ENCODE measurements at regions not wholly inside any gene's neighbourhood (a gene's known extent, or its start where the extent isn't known, plus 50 kb on each side); places are given as distances from the start of the nearest gene placed in this dataset.
A peak's percentile ranks its signal among the peaks of the same experiment; 100 is the strongest.
"Not testable (repeated sequence)": the region's sequence is repeated elsewhere in the genome, so short reads cannot be mapped to it uniquely, and the experiment has no call there.

DNA sequence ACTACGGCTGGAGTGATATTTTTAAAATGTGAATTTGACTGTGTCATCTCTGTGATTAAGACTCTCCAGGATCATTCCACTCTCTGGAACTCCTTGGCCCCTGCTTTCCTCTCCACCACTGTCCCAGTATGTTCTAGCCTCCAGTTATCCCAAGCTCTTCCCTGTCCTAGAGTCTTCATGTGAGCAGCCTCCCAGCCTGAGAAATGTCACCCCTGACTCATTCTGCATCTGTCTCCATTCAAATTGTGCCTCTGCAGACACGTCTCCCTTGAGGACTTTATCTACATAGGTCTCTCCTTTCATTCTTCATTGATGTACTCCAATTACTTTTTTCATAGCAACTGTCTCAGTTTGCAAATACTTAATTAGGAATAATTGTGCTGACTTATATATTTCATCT, 317.7 kb upstream of the ADAMTS9 start:
- ChIA-PET POLR2A (no interaction called here), CTCF (interaction anchor here (1.0 kb wide), 1 partner anchor 475 kb away, joined by 3 read pairs; no protein-coding TSS in a partner anchor)

DNA sequence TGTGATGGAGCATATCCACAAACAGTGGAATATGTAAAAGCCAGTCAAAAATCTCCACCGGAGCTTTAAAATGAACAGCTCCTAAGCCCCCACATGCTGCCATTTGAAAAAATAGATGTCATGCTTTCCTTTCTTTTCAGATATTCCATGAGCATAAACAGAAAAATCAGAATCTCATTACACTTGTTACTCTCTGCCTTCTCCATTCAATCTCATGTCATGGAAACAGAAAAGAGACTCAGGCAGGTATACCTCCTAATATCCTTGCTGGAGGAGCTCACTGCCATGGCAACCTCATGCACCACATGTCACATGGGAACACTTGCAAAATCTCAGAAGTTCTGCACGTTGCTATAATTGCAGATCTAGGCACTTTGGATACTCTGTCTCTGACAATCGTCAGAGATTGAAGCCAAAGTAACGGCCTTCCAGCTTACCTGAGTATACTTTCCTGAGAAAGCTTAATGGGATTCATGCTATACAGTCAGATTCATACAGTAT, 317.0 kb upstream of the ADAMTS9 start:
- CTCF ChIA-PET: interaction anchor here (0.6 to 1.0 kb wide), 2 partner anchors 263 to 474 kb away, joined by 3 read pairs; no protein-coding TSS in a partner anchor
- H3K36me3 ChIP-seq (ENCODE audit: control insufficient read depth, insufficient read depth, low read length): no peaks in the 10 kb centered on the region
- H3K4me3 ChIP-seq (ENCODE audit: low read depth, low read length): no peak overlapping the region
- H3K27me3 ChIP-seq (ENCODE audit: control insufficient read depth, insufficient read depth, low read length): no peaks in the 10 kb centered on the region
- POLR2A ChIA-PET: interaction anchor here (0.6 kb wide), 1 partner anchor 12 kb away, joined by 3 read pairs; no protein-coding TSS in a partner anchor
- TF ChIP-seq, protein P1, sequence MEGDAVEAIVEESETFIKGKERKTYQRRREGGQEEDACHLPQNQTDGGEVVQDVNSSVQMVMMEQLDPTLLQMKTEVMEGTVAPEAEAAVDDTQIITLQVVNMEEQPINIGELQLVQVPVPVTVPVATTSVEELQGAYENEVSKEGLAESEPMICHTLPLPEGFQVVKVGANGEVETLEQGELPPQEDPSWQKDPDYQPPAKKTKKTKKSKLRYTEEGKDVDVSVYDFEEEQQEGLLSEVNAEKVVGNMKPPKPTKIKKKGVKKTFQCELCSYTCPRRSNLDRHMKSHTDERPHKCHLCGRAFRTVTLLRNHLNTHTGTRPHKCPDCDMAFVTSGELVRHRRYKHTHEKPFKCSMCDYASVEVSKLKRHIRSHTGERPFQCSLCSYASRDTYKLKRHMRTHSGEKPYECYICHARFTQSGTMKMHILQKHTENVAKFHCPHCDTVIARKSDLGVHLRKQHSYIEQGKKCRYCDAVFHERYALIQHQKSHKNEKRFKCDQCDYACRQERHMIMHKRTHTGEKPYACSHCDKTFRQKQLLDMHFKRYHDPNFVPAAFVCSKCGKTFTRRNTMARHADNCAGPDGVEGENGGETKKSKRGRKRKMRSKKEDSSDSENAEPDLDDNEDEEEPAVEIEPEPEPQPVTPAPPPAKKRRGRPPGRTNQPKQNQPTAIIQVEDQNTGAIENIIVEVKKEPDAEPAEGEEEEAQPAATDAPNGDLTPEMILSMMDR (IDR thresholded peaks at IDR 0.05; ENCODE audit: insufficient read depth, low read depth, low read length): no peak
- no peak for DNase-seq (ENCODE audit: low read depth)

More for the DNA sequence above, 317.7 kb upstream of the ADAMTS9 start:
- Histone ChIP-seq H3K4me3 (ENCODE audit: low read depth, low read length) (no peak overlapping the region), H3K27me3 (ENCODE audit: control insufficient read depth, insufficient read depth, low read length) (no peaks in the 10 kb centered on the region), H3K36me3 (ENCODE audit: control insufficient read depth, insufficient read depth, low read length) (no peaks in the 10 kb centered on the region)
- TF ChIP-seq, protein P1 (IDR thresholded peaks at IDR 0.05; ENCODE audit: insufficient read depth, low read depth, low read length): no peak
- no peak for DNase-seq (ENCODE audit: low read depth)

DNA sequence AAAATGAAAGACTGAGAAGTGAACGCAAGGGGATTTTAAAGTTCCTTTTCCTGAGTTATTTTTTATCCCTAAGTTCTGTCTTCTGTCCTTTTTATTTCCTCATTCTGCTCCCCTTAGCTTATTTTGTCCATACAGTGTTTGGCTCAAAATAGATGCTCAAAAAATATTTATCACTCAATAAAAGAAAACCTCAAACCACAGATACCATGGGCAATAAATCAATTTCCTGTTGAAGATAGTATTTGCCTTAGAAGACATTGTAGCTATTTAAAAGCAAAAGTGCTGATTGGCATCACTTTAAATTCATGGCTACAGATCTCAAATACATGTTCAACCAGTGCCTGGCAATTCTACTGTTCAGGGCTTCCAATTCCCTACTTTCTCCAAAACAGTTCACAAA, 316.5 kb upstream of the ADAMTS9 start:
- Histone ChIP-seq H3K4me3 (ENCODE audit: low read depth, low read length) (no peak overlapping the region), H3K27me3 (ENCODE audit: control insufficient read depth, insufficient read depth, low read length) (no peaks in the 10 kb centered on the region), H3K36me3 (ENCODE audit: control insufficient read depth, insufficient read depth, low read length) (no peaks in the 10 kb centered on the region)
- POLR2A ChIA-PET: interaction anchor here (0.6 kb wide), 1 partner anchor 13 kb away, joined by 3 read pairs; no protein-coding TSS in a partner anchor
- TF ChIP-seq, protein P1 (IDR thresholded peaks at IDR 0.05; ENCODE audit: insufficient read depth, low read depth, low read length): no peak
- CTCF ChIA-PET: interaction anchor here (0.6 kb wide), 1 partner anchor 263 kb away, joined by 3 read pairs; no protein-coding TSS in a partner anchor
- peak; percentile 25 for DNase-seq (ENCODE audit: low read depth)

DNA sequence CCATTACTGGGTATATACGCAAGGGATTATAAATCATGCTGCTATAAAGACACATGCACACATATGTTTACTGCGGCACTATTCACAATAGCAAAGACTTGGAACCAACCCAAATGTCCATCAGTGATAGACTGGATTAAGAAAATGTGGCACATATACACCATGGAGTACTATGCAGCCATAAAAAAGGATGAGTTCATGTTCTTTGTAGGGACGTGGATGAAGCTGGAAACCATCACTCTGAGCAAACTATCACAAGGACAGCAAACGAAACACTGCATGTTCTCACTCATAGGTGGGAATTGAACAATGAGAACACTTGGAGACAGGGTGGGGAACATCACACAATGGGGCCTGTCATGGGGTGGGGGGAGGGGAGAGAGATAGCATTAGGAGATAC, 313.3 kb upstream of the ADAMTS9 start:
- CTCF ChIA-PET; POLR2A ChIA-PET; H3K4me3 ChIP-seq (ENCODE audit: low read depth, low read length); DNase-seq (ENCODE audit: low read depth); H3K36me3 ChIP-seq (ENCODE audit: control insufficient read depth, insufficient read depth, low read length); H3K27me3 ChIP-seq (ENCODE audit: control insufficient read depth, insufficient read depth, low read length): not testable (repeated sequence)

DNA sequence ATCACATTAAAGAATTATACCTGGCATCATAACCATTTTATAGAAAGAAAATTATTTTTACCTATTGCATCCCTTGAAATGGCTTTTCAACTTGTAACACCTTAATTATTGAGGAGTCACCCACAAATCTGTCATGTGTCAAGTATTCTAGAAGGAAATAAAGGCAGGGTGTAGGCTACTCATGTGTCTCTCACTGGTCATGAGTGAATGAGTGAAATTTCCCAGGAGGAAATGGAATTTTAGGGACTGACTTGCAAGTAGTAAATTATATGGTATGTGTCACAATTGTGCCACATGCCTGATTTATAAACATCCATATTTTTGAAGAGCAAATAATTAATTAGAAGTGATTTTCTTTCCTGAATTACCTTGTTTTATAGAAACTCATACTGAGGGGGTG, 310.5 kb upstream of the ADAMTS9 start:
- CTCF ChIA-PET: no interaction called here
- POLR2A ChIA-PET: no interaction called here

More for the DNA sequence above, 310.5 kb upstream of the ADAMTS9 start:
- Histone ChIP-seq H3K36me3 (ENCODE audit: control insufficient read depth, insufficient read depth, low read length) (no peaks in the 10 kb centered on the region), H3K4me3 (ENCODE audit: low read depth, low read length) (no peak overlapping the region), H3K27me3 (ENCODE audit: control insufficient read depth, insufficient read depth, low read length) (0 out of 2 replicates have a peak, but pooled peaks cover 1% of the 10 kb centered on the region)
- TF ChIP-seq, protein P1 (IDR thresholded peaks at IDR 0.05; ENCODE audit: insufficient read depth, low read depth, low read length): no peak
- no peak for DNase-seq (ENCODE audit: low read depth)

All from BJ (cell line).